ENCODE measurements at regions not wholly inside any gene's neighbourhood (a gene's known extent, or its start where the extent isn't known, plus 50 kb on each side); places are given as distances from the start of the nearest gene placed in this dataset.

DNA sequence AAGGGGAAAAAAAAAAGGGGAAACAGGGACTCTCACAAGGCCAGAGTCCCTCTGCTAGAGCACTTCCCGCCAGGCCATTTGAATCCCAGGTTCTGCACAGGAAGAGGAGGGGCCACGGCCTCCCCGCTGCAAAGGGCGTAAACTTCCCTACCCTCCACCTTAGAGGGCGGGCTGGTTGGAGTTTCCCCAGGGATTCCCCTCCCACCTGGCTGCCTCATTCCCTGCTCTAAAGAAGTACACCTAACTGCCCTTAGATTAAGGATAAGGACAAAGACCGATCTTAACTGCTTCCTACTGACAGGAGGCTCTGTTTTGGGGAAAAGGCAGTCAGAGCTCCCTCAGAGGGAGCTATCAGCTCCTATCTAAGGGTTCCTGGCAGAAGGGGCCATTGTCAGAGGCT, 102.0 kb upstream of the ARMC3 start:
- TF ChIP-seq, protein P1, sequence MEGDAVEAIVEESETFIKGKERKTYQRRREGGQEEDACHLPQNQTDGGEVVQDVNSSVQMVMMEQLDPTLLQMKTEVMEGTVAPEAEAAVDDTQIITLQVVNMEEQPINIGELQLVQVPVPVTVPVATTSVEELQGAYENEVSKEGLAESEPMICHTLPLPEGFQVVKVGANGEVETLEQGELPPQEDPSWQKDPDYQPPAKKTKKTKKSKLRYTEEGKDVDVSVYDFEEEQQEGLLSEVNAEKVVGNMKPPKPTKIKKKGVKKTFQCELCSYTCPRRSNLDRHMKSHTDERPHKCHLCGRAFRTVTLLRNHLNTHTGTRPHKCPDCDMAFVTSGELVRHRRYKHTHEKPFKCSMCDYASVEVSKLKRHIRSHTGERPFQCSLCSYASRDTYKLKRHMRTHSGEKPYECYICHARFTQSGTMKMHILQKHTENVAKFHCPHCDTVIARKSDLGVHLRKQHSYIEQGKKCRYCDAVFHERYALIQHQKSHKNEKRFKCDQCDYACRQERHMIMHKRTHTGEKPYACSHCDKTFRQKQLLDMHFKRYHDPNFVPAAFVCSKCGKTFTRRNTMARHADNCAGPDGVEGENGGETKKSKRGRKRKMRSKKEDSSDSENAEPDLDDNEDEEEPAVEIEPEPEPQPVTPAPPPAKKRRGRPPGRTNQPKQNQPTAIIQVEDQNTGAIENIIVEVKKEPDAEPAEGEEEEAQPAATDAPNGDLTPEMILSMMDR (IDR thresholded peaks at IDR 0.05): no peak
- TF ChIP-seq ZFX (IDR thresholded peaks at IDR 0.05; ENCODE audit: borderline replicate concordance): no peak

Data from 22Rv1 (cell line).